A204.1 (cell line): ENCODE measurements at regions not wholly inside any gene's neighbourhood (a gene's known extent, or its start where the extent isn't known, plus 50 kb on each side); places are given as distances from the start of the nearest gene placed in this dataset.
A peak's percentile ranks its signal among the peaks of the same experiment; 100 is the strongest.

ENCODE experiments used
- FAIRE-seq: peaks from 2 replicates; lab custom pipeline; 2012; peaks lifted over from hg19 to GRCh38; lab: Jason Lieb, UNC

DNA sequence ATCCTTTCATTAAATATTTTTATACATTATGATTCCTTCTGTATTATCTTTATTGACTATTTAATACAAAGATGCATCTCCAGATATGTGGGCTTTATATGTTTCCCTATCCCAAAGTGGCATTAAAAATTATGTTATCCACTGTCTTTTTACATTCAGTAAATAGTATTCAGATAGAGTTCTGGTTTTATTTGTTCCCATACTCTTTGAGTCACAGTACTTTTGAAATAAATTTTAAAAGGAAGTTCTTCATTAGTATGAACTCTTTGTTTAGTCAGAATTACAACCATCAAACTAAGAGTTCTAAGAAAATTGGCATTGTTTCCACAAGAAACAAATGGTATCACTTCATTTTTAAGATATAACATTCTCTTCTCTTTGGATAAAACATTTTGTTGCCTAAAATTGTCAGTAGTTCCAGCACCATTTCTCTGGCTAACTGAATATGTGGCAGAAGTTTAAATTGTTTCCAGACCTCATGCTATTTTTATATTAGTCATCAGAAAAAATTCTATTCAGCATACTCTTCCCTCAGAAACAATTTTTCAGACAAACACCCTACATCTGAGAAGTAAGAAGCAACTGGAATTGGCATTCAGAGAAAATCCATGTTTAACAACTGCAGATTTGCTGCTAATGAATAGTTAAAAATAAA lies 88.5 kb upstream of the COL5A2 start:
- FAIRE-seq = peak; percentile 40

GRCh38 chr2:189268763-189269162 lies 89.2 kb upstream of the COL5A2 start:
- no peak for FAIRE-seq

GRCh38 chr2:189273734-189274133 lies 94.2 kb upstream of the COL5A2 start:
- FAIRE-seq = peak; percentile 72

- FAIRE-seq = no peak
These were observed 94.8 kb upstream of the COL5A2 start for GRCh38 chr2:189274361-189274760.

DNA sequence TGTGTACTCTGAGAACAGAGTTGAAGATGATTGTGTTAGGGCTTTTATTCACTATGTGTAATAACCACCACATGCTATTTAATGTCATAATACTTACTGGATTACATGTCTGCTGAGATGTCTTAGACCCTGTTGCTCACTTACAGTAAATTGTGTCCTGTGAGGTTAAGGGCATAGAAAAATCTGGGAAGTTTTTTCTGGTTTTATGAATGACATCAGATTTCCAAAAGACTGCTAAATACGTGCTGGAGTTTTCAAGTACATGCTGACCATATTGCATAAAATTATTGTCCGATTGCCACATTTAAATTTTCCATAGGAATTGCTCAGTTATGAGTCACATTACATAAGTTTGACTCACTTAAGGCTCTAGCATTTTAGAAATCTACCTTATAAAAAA lies 96.7 kb upstream of the COL5A2 start:
- FAIRE-seq = no peak

- FAIRE-seq = no peak
These were observed 101.6 kb upstream of the COL5A2 start for GRCh38 chr2:189281201-189281600.

DNA sequence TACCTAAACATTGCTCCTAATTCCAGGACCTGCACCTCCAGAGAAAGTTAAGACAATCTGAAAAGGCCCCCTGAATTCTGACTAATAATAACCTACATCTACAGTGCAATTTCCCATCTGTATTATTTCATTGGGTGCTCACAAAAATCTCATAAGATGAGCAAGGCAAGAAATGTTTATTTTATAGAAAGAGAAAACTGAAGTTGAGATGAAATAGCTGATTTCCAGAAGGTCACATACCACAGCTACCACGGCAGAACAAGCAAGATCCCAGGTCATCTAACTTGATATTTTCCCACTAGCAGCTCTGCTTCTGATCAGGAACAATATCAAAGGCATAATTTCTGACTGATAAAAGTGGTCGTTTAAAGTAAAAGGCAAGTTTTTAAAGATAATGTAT lies 105.8 kb upstream of the COL5A2 start:
- FAIRE-seq = no peak

DNA sequence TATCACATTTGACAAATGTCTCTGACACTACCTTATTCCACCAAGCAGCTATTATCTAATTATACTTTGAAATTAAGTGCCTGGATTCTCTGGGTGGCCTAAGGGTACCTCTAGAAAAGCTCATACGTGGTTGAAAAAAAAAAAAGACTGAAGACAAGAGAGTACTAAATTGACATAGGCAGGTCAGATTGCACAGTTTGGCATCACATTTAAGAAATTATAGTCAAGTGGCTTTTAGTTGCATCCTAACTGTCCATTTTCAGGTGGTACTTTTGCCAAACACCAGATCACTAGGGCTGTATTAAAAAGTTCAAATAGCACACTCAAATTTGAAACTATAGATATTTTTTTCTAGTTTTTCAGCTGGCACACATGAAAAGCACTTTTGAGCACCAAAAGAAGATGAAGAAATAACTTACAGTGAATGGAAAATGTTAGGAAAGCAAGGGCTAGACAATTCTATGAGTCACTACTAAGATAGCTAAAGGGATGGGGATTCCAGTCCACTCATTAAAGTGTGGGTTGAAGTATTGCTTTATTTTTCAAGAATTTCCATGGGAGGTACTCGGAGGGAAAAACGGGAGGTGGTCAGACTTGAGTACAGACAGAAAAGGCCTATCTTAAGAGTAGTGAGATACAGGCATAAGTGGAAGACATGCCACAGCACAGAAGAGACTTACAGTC lies 106.5 kb upstream of the COL5A2 start:
- no peak for FAIRE-seq

- FAIRE-seq = no peak
These were observed 107.8 kb upstream of the COL5A2 start for GRCh38 chr2:189287363-189287762.

DNA sequence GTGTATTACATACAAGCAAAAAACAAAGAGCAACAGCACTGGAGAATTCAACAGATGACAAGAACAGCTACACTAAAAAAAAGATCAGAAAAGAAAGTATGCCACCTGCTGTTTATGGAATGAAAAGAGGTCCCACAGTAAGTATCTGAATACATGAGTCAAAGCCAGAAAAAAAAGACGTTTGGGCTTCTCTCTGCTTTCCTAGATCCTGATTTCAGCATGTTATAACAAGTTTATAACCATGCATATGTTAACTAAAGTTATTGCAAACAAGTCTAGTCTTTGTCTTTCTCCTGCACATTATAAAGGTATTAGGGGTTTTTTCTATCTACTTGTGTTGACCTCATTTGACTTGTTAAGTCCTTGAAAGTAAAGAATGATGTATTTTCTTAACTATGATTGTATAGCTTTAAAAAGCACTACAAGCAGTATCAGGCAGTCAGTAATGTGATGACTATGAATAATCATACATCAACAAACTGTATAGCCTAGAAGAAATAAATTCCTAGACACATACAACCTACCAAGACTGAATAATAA lies 108.5 kb upstream of the COL5A2 start:
- peak; percentile 100 for FAIRE-seq

DNA sequence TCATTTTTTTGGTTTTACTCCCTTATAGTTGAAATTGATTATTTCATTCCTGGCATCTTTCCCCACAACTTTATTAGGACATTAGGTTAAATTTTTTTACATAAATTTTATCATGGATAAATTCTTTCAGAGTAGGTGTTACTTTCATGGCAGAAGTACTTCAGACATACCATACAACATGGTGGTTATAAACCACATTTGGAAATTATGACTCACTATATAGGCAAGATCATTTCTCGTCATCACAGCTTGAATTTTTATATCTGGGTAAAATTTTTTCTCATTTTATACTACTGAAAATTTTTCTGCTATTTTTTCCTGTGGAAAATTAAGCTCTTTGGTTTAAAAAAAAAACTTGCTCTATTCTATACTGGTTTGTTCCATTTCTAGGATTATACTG lies 111.9 kb upstream of the COL5A2 start:
- FAIRE-seq = no peak

DNA sequence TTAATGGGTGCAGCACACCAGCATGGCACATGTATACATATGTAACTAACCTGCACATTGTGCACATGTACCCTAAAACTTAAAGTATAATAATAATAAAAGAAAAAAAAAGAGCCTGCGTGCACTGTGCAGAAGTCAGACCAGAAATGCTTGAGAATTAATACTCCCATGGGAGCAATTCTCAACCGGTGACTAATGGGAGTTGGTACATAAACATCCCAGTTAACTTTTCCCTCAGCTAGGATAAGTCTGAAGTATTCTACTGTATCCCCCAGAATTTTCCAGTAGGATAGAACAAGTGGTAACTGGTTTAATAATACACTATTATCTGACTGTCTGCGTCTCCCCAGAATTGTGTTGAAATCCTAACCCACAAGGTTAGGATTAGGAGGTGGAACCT lies 113.6 kb upstream of the COL5A2 start:
- no peak for FAIRE-seq

DNA sequence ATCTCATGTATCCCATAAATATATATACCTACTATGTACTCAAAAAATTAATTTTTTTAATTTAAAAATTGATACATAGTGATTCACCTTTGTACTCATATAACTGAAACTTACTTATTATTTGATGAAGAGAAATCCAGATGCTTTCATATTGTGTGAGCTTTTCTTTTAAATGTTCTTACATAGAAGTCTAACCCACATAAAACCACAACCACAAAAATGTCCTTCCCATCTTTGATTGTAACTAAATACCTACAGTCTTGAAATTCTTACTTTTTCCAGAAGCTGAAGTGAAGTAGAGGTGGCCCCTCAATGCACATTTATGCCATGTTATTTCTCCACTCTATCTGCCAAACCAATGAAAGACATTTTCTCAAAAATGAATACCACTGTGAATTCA lies 117.9 kb upstream of the COL5A2 start:
- FAIRE-seq = no peak

DNA sequence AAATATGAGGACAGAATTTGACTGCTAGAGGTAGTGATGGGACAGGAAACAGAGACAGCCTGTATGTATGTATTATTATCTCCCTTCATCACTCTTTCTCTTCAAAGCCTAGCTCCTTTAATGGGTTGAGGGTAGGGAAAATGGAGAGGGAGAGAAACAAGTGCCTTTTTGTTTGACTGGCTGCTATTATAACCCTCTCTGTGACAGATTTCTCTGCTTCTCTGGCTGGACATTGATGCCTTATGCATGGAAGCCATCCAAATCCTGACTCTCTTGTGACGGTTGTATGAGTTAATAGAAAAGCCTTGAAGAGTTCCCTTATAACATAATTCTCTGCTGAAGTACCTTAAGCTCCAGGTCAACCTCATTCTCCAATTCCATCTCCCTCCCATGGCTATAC lies 118.5 kb upstream of the COL5A2 start:
- no peak for FAIRE-seq

- FAIRE-seq = no peak
These were observed 118.9 kb upstream of the COL5A2 start for GRCh38 chr2:189298481-189298880.

DNA sequence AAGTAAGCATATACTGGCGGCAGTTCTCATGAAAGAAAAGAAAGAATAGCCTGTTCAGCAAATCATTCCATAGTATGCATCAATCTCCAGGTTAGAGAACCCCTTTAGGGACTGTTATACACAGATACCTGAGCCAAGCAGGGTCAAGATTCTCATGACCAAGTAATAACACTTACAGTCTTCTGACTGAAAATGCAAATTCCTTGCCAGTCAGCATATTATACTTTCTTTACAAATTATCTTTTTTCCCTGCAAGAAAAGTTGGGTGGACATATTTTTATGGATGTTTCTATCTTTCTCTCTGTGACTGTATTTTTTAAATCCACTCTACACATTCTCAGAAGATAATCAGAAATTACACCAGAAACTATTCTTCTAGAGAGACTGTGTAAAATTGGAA lies 120.4 kb upstream of the COL5A2 start:
- FAIRE-seq = no peak

- no peak for FAIRE-seq
These were observed 121.4 kb upstream of the COL5A2 start for GRCh38 chr2:189300916-189301315.

- no peak for FAIRE-seq
These were observed 122.8 kb upstream of the COL5A2 start for GRCh38 chr2:189302274-189302948.

DNA sequence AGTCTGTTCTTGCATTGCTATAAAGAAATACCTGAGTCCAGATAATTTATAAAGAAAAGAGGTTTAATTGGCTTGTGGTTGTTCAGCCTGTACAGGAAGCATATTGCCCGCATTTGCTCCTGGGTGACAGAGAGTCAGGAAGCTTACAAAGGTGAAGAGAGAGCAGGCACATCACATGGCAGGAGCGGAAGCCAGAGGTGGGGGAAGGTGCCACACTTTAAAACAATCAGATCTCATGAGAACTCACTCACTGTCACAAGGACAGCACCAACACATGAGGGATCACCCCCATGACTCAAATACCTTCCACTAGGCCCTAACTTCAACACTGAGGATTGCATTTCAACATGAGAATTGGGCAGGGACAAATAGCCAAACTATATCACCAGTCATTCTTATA lies 124.8 kb upstream of the COL5A2 start:
- FAIRE-seq = no peak

GRCh38 chr2:189305291-189305943 lies 125.9 kb upstream of the COL5A2 start:
- no peak for FAIRE-seq

DNA sequence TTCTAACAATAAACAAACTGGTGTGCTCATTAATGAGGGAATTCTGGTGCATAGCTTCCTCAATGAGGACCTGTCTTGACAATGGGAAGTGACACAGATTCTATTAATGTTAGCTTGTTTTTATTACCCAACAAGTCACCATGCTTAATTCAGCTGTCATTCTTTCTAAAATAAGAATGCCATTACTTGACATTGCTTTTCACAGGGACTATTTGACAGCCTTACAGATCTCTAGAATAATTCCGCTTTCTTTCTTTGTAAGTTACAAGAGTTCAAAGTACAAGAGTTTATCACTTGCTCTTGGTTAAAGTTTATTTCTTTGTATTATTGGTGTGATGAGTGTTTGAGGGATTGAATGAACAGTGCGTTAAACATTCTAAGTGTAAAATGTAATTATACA lies 127.0 kb upstream of the COL5A2 start:
- no peak for FAIRE-seq

DNA sequence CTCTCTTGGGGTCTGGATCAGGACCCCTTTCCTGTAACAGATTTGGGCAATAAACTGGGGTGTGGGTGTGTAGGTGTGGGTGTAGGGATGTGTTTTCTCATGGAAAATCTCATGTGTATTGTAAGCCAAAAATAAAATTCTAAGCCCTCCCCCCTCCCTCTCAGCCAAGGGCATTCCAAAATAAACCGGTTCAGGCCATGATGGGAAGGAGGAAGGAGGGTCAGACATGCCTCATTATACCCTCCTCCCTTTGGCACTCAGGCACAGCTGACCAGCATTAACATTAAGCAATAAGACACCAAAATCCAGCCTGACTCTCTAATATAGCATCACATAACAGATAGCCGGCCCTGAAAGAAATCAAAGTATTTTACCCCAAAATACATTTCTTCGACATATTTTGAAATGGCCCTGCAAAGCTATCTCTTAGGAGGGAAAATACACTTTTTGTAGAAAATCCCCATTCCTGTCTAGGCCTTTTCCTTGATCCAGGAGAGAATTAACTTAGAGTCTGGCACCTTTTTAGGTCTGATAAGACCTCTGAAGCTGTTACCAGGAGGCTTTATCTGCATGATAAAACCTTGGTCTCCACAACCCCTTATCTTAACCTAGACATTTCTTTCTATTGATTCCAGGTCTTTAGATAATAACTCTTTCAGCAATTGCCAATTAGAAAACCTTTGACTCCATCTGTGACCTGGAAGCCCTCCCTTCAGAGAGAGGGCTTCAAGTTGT lies 128.7 kb upstream of the COL5A2 start:
- no peak for FAIRE-seq
